Esophagus squamous epithelium (tissue), 5 donors: ENCODE measurements at regions not wholly inside any gene's neighbourhood (a gene's known extent, or its start where the extent isn't known, plus 50 kb on each side); places are given as distances from the start of the nearest gene placed in this dataset.

Experiments
- DNase-seq: peaks from one replicate; lab custom pipeline; 2025; lab: John Stamatoyannopoulos, UW
- H3K27ac ChIP-seq, 4 donors: fragments of 200-600 bp; sonication (generic); one replicate each; pipeline ENCODE4 v1.5.1; 2016 to 2019; ENCODE audit warnings: mild to moderate bottlenecking in 1 of 4
- H3K27me3 ChIP-seq, 4 donors: fragments of 200-600 bp; sonication (generic); 1 replicate in 3 of 4; 2 replicates in 1 of 4; pipeline versions ENCODE4 v1.5.1 to v1.6.0; 2017 to 2021; ENCODE audit warnings: antibody characterized with exemption in 1 of 4
- H3K36me3 ChIP-seq, 3 donors: fragments of 200-600 bp; sonication (generic); one replicate each; pipeline ENCODE4 v1.5.1; 2016 to 2019
- H3K4me1 ChIP-seq, 3 donors: fragments of 200-600 bp; sonication (generic); one replicate each; pipeline ENCODE4 v1.5.1; 2017 to 2019
- H3K4me3 ChIP-seq, 4 donors: fragments of 200-600 bp; sonication (generic); 1 replicate in 3 of 4; 2 replicates in 1 of 4; pipeline ENCODE4 v1.5.1; 2016 to 2019; ENCODE audit warnings: mild to moderate bottlenecking in 2 of 4, moderate library complexity in 1 of 4
- H3K9me3 ChIP-seq, 3 donors: fragments of 200-600 bp; sonication (generic); one replicate each; pipeline ENCODE4 v1.5.1; 2016 to 2019
- POLR2A ChIP-seq, 4 donors: fragments of 450-650 bp; IDR thresholded peaks; one replicate each; pipeline ENCODE4 v1.6.1; 2017; ENCODE audit warnings: antibody characterized with exemption in 4 of 4, mild to moderate bottlenecking in 4 of 4, moderate library complexity in 3 of 4
- WGBS, 2 donors: methylation state at CpG; one replicate each; pipeline ENCODE4 v1.1.5; 2018; 5-methylcytosine and 5-hydroxymethylcytosine counted together
- intact Hi-C: fragments of 100-400 bp; cut with DNase I; formaldehyde crosslinking; loops from one replicate; pipeline ENCODE4 v1.15.0; 2022
- TF ChIP-seq, protein P1 (sequence below), 6 experiments: fragments of 450-650 bp in 4 of 6; fragments of 200-600 bp in 2 of 6; sonication (generic) in 2 of 6; IDR thresholded peaks; one replicate each; pipeline ENCODE4 v1.5.1; 2016 to 2019; ENCODE audit warnings: antibody characterized with exemption in 6 of 6, mild to moderate bottlenecking in 4 of 6, moderate library complexity in 4 of 6
- donor health status: DM: yes; HTN: yes; CAD: no.

DNA sequence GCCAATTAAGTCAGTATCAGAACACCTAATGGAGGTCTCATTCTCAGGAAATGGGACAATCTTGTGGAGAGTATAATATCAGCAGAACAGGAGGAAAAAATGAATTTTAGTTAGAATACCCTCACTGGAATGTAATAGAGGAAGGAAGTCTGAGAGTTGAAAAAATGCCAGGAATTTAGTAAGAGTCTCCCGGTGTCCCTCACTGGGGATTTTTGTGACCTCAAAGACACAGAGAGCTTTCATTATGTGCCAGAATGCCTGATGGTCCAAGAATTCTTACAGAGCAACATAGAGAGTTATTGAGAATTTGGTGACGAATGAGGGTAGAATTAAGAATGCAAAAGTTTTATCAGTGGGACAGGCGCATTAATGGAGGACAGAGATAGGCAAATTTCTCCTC is 443.5 kb upstream of the B3GALT2 start:
- intact Hi-C loops: no loop called here
- Histone ChIP-seq H3K4me1 (no peaks in the 10 kb centered on the region), H3K36me3 (no peaks in the 10 kb centered on the region), H3K4me3 (no peak overlapping the region), H3K27me3 (no peaks in the 10 kb centered on the region), H3K27ac (no peak overlapping the region), H3K9me3 (no peaks in the 10 kb centered on the region)
- whole genome bisulfite sequencing, 2 donors: 54 to 60% methylated on average over 3 of the region's 3 CpGs
- no peak for DNase-seq
- no peak for TF ChIP-seq POLR2A (IDR thresholded peaks at IDR 0.05)
- TF ChIP-seq, protein P1, sequence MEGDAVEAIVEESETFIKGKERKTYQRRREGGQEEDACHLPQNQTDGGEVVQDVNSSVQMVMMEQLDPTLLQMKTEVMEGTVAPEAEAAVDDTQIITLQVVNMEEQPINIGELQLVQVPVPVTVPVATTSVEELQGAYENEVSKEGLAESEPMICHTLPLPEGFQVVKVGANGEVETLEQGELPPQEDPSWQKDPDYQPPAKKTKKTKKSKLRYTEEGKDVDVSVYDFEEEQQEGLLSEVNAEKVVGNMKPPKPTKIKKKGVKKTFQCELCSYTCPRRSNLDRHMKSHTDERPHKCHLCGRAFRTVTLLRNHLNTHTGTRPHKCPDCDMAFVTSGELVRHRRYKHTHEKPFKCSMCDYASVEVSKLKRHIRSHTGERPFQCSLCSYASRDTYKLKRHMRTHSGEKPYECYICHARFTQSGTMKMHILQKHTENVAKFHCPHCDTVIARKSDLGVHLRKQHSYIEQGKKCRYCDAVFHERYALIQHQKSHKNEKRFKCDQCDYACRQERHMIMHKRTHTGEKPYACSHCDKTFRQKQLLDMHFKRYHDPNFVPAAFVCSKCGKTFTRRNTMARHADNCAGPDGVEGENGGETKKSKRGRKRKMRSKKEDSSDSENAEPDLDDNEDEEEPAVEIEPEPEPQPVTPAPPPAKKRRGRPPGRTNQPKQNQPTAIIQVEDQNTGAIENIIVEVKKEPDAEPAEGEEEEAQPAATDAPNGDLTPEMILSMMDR (IDR thresholded peaks at IDR 0.05): no peak

DNA sequence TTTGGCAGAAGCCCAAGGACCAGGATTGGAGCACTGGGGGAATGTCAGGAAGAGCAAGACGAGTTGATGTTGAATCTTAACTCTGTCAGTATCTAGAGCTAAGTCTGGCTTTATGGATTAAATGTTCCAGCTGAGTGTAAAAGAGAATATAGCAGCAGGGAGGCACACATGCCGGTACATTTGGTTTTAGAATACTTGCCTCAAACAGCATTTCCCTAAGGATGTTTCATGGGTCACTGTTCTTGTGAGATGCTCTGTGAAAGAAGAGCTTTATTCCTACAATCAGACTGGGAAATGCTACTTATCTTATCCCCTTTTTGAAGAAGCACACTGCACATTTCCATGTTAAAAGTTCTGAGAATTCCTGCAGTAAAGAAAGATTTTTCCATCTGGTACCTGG is 440.3 kb upstream of the B3GALT2 start:
- Histone ChIP-seq H3K9me3 (no peaks in the 10 kb centered on the region), H3K36me3 (no peaks in the 10 kb centered on the region), H3K4me1 (no peaks in the 10 kb centered on the region), H3K27me3 (no peaks in the 10 kb centered on the region), H3K4me3 (no peak overlapping the region), H3K27ac (no peak overlapping the region)
- intact Hi-C loops: no loop called here
- WGBS, 2 donors: 73 to 85% methylated on average over 2 of the region's 2 CpGs
- DNase-seq: no peak
- no peak for TF ChIP-seq POLR2A (IDR thresholded peaks at IDR 0.05)
- TF ChIP-seq, protein P1 (IDR thresholded peaks at IDR 0.05): no peak

DNA sequence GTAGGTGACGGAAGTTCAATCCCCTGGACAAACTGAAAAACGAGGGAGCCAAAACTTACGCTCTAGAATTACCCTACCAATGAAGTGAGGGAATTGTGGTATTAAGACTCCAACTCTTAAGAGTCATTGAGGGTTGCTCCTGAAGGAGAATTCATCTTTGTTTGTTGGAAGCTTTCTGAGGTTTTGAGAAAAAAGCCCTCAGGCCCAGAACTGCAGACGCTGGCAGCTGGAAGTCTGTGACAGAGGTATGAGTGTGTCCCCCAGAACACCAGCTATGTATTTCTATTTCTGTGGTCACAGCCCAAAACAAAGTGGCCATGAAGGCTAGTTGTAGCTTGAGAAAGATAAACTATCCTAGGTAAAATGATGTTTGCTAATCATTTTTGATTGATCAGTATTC is 438.8 kb upstream of the B3GALT2 start:
- H3K27ac ChIP-seq: no peak overlapping the region
- TF ChIP-seq POLR2A (IDR thresholded peaks at IDR 0.05): no peak
- TF ChIP-seq, protein P1 (IDR thresholded peaks at IDR 0.05): no peak
- no peaks in the 10 kb centered on the region for H3K27me3 ChIP-seq
- intact Hi-C loops: no loop called here
- no peak for DNase-seq
- H3K4me3 ChIP-seq: no peak overlapping the region
- WGBS, 2 donors: 54 to 57% methylated on average over 4 of the region's 4 CpGs
- no peaks in the 10 kb centered on the region for H3K4me1 ChIP-seq
- no peaks in the 10 kb centered on the region for H3K36me3 ChIP-seq
- no peaks in the 10 kb centered on the region for H3K9me3 ChIP-seq

DNA sequence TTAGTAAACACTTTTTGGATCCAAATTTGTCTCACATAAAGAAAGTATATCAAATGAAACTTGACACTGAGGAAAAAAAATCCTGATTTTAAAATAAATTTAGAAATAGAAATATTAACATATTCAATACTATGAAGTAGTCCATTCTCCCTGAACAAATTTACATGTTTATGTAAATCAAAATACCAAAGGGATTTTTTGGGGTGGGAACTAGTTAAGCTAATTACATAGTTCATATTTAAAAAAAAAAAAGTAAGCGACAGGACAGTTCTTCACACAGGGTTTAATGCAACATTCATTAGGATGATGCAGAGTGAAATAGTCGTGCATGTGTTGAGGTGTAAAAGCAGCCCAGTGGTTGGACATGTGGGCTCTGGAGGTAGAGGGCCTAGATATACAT is 433.5 kb upstream of the B3GALT2 start:
- Histone ChIP-seq H3K27me3 (no peaks in the 10 kb centered on the region), H3K4me3 (no peak overlapping the region), H3K9me3 (no peaks in the 10 kb centered on the region), H3K27ac (no peak overlapping the region), H3K36me3 (no peaks in the 10 kb centered on the region), H3K4me1 (no peaks in the 10 kb centered on the region)
- intact Hi-C loops: no loop called here
- TF ChIP-seq, protein P1 (IDR thresholded peaks at IDR 0.05): no peak
- TF ChIP-seq POLR2A (IDR thresholded peaks at IDR 0.05): no peak
- WGBS, 2 donors: 87 to 88% methylated on average over 2 of the region's 2 CpGs
- no peak for DNase-seq

DNA sequence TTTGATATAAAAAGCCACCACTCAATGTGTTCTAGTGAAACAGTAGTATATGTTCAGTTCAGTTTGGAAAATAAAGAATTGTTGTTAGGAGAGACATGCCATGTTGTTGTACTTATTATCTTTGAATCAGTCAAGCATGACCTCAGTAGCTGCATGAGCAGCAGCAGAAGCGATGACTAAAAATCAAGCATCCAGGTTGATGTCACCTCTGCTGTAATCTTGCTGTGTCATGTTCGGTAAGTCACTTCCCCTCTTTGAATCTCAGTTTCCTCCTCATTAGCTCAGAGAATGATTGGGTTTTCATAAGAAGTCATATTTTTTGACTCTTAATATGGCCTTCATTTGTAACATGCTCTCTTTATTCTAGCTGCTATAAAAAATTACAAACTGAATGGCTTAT is 428.4 kb upstream of the B3GALT2 start:
- H3K27me3 ChIP-seq: no peaks in the 10 kb centered on the region
- H3K4me3 ChIP-seq: no peak overlapping the region
- H3K4me1 ChIP-seq: no peaks in the 10 kb centered on the region
- no peaks in the 10 kb centered on the region for H3K36me3 ChIP-seq
- H3K9me3 ChIP-seq: no peaks in the 10 kb centered on the region
- intact Hi-C loops: no loop called here
- TF ChIP-seq, protein P1 (IDR thresholded peaks at IDR 0.05): no peak
- no peak for TF ChIP-seq POLR2A (IDR thresholded peaks at IDR 0.05)
- 57 to 65% methylated on average over 2 of the region's 2 CpGs for WGBS, 2 donors
- no peak overlapping the region for H3K27ac ChIP-seq
- DNase-seq: no peak
